Ovary (tissue), 3 donors: ENCODE measurements at regions not wholly inside any gene's neighbourhood (a gene's known extent, or its start where the extent isn't known, plus 50 kb on each side); places are given as distances from the start of the nearest gene placed in this dataset.

Experiments used
- CTCF ChIP-seq, 3 donors: fragments of 450-650 bp in 2 of 3; fragments of 200-600 bp in 1 of 3; IDR thresholded peaks; one replicate each; pipeline versions ENCODE4 v1.5.1 to v1.8.0; 2016 to 2022; ENCODE audit warnings: antibody characterized with exemption in 3 of 3, mild to moderate bottlenecking in 1 of 3
- EP300 ChIP-seq: sonication (generic); formaldehyde crosslinking; IDR thresholded peaks from one replicate; pipeline ENCODE4 v1.6.1; 2017; ENCODE audit warnings: antibody characterized with exemption
- POLR2A ChIP-seq: fragments of 450-650 bp; IDR thresholded peaks from one replicate; pipeline ENCODE4 v1.6.1; 2017; ENCODE audit warnings: antibody characterized with exemption, mild to moderate bottlenecking, moderate library complexity
- donor health status: DM: no; HTN: no; CAD: no.

DNA sequence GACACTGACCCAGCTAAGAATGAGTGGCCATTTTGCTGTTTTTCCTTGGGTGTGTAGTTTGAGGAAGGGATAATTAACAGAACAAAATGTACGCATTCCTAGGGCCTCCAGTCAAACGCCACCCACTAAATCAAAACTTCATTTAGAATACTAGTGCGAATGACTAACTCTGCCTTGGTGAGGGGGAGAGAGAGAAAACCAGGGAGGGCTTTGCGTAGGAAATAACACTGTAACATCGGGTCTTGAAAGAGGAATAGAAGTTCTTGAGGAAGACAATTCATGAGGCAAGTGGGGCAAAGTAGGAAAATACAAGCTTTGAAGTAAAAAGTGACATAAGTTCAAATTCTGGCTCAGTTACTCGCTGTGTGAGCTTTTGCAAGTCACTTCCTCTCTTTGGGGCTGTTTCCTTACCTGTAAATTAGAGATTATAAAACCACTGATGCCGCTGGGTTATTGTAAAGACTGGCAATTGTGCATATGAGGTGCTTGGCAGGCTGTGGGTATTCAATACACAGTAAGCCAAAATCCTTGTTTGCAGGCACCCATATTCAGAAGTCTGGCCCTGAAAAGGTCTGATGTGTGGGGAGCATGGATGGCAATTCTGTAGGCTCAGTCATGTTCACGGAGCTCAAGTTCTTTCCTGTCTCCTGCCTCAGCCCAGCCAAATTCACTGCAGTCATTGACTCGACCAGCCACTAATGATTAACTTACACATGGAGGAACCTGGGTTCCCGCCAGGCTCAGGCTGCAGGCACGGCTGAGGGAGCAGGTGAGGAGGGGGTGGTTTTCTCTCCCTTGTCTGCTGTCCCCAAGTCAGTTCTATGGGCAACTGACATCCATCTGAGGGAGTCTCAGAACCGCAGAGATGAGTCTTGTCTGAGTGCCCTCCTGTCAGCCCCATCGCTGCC is 140.3 kb upstream of the CSF3R start:
- TF ChIP-seq CTCF (IDR thresholded peaks at IDR 0.05) (no peak), POLR2A (no peak), EP300 (no peak)
